GM12891 (cell line): ENCODE measurements at regions not wholly inside any gene's neighbourhood (a gene's known extent, or its start where the extent isn't known, plus 50 kb on each side); places are given as distances from the start of the nearest gene placed in this dataset.

Experiments
- DNase-seq: peaks from one replicate; pipeline ENCODE4 v3.0.0; 2011; ENCODE audit warnings: low spot score; ENCODE audit not compliant: insufficient read length
- FAIRE-seq: peaks from 2 replicates; lab custom pipeline; 2011; peaks lifted over from hg19 to GRCh38; lab: Jason Lieb, UNC
- PAX5 ChIP-seq: IDR thresholded peaks from 2 replicates; pipeline ENCODE4 v1.6.1; 2011; ENCODE audit warnings: low read length, moderate library complexity, mild to moderate bottlenecking; ENCODE audit not compliant: insufficient read depth, severe bottlenecking
- POLR2A ChIP-seq: IDR thresholded peaks from 2 replicates; pipeline ENCODE4 v1.6.1; 2011; ENCODE audit warnings: low read depth, low read length, control low read depth
- POLR2AphosphoS5 ChIP-seq: IDR thresholded peaks from 2 replicates; pipeline ENCODE4 v1.6.1; 2011; ENCODE audit warnings: low read depth, low read length, control low read depth
- POU2F2 ChIP-seq: IDR thresholded peaks from 2 replicates; pipeline ENCODE4 v1.6.1; 2011; ENCODE audit warnings: low read depth, mild to moderate bottlenecking, control low read depth, low read length, moderate library complexity
- SPI1 ChIP-seq: IDR thresholded peaks from 2 replicates; pipeline ENCODE4 v1.6.1; 2011; ENCODE audit warnings: low read depth, low read length, control low read depth
- TAF1 ChIP-seq: IDR thresholded peaks from 2 replicates; pipeline ENCODE4 v1.6.1; 2011; ENCODE audit warnings: low read depth, low read length, control low read depth

DNA sequence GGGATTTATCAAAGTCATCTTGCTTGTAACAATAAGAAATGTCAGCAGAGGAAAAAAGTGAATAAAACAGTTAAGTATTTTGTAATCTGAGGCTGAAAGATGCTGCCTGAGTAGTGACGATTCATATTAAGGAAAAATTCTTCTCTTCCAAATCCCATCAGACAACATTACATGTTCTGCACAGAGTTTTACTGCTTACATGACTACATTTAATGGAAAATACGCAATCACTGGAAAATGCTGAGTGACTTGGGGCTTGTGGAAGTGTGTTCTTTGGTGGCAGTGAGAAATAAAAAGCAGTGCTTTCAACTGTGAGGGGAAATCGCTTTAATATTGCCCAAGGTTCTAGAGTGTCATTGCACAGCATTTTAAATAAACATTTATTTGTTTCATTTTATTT is 1025.2 kb upstream of the GOT2 start:
- DNase-seq (no peak), FAIRE-seq (no peak)
- TF ChIP-seq TAF1: no peak
- no peak for TF ChIP-seq PAX5
- TF ChIP-seq POLR2A: no peak
- TF ChIP-seq POLR2AphosphoS5: no peak
- TF ChIP-seq POU2F2: no peak
- TF ChIP-seq SPI1: no peak

GRCh38 chr16:59758848-59759247 is 1024.7 kb upstream of the GOT2 start:
- FAIRE-seq (no peak), DNase-seq (no peak)
- TF ChIP-seq PAX5 (no peak), TAF1 (no peak), POU2F2 (no peak), POLR2A (no peak), SPI1 (no peak)

GRCh38 chr16:59754854-59755253 is 1020.7 kb upstream of the GOT2 start:
- TF ChIP-seq POLR2AphosphoS5 (no peak), TAF1 (no peak), SPI1 (no peak), POLR2A (no peak), POU2F2 (no peak), PAX5 (no peak)
- DNase-seq (no peak), FAIRE-seq (no peak)

DNA sequence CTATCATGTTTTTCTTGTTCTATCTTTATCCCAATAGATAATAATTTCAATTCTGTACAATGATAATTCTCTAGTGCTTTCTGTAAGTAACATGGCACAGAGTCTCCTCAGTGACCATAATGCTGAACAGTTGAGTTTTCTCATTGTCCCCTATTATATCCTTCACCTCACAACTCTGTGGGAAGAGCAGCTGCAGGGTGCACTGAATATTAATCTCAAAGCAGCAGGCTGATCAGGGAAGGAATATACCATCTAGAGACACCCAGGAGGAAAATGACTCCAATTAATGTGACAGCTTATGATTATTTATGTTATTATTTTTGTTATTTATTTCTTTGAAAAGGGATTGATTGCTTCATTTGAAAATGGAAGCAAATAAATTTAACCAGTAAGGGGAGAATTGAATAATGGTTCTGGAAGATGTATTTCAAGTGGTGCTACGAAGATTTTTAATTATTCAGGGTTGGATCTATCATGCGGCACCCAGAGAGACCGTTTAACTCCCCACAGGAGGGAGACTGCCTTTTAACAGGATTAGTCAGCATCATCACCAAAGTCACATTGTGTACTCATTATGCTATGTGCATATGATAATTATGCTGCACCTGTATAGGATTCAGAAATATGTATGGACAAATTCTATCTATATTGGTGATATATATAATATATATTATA is 1015.7 kb upstream of the GOT2 start:
- FAIRE-seq: no peak
- no peak for DNase-seq
- TF ChIP-seq POLR2A (no peak), TAF1 (no peak), POLR2AphosphoS5 (no peak), PAX5 (no peak), SPI1 (no peak), POU2F2 (no peak)

DNA sequence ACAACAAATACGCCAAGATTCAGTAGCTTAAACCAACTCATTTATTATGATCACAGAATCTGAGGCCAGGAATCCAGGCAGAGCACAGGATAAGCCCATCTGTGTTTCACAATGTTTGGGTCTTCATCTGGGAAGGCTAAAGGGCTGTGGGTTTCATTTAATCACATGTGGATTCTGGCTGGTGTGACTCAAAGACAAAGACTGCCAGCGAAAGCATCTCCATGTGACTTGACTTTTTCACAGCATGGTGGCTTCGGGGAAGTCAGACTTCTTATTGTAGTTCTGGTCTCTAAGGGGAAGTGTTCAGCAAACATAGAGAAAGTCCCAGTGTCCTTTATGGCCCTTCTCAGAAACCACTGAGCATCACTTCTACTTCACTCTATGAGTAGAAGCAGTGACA is 1014.4 kb upstream of the GOT2 start:
- FAIRE-seq: no peak
- DNase-seq: no peak

GRCh38 chr16:59743504-59743903 is 1009.4 kb upstream of the GOT2 start:
- no peak for TF ChIP-seq PAX5
- TF ChIP-seq TAF1: no peak
- no peak for TF ChIP-seq POU2F2
- no peak for TF ChIP-seq POLR2AphosphoS5
- TF ChIP-seq POLR2A: no peak
- DNase-seq: no peak
- FAIRE-seq: no peak

More for the DNA sequence above, 1014.4 kb upstream of the GOT2 start:
- TF ChIP-seq POLR2AphosphoS5 (no peak), SPI1 (no peak), POLR2A (no peak), POU2F2 (no peak), PAX5 (no peak), TAF1 (no peak)

DNA sequence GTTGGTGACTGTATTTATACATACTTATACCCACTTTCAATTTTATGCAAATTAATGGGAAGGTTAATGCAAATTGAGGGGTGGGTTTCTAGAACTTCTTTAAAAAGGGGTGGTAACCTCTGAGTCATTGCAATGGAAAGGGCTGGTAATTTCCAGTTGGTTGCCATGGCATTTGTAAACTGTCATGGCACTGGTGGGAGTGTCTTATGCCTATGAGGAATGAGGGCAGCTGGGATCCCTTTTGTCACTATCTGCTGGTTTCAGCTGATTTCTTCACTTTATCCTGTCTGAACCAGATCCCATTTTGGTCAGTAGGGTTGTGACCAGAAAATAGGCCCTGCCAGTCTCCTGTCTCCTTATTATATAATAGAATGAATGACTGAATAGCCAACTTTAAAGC is 1006.7 kb upstream of the GOT2 start:
- TF ChIP-seq TAF1 (no peak), POLR2AphosphoS5 (no peak), POU2F2 (no peak), POLR2A (no peak), SPI1 (no peak), PAX5 (no peak)

DNA sequence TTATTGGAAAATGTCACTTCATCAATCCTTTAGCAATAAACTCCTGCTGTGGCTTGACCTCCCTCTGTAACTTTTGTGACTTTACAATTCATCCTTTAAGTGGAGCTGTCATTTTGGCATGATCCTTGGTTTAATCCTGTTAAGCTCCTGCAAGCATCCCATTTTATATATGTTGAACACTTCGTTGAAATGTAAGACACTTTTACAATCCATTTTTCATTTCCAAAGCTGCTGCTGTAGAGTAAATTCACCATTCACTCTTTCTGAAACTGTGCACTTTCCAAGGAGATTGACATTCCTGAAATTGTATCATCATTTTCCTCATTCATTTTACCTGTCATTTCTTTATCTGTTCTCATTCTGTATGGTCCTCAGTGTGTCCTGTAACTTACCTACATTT is 1003.2 kb upstream of the GOT2 start:
- FAIRE-seq: no peak
- TF ChIP-seq PAX5 (no peak), POLR2AphosphoS5 (no peak), POU2F2 (no peak), TAF1 (no peak), SPI1 (no peak), POLR2A (no peak)
- no peak for DNase-seq

More for the DNA sequence above, 1006.7 kb upstream of the GOT2 start:
- FAIRE-seq (no peak), DNase-seq (no peak)

- DNase-seq (no peak), FAIRE-seq (no peak)
- TF ChIP-seq POLR2AphosphoS5: no peak
- TF ChIP-seq TAF1: no peak
Measured at GRCh38 chr16:59733321-59733720, 999.2 kb upstream of the GOT2 start.

DNA sequence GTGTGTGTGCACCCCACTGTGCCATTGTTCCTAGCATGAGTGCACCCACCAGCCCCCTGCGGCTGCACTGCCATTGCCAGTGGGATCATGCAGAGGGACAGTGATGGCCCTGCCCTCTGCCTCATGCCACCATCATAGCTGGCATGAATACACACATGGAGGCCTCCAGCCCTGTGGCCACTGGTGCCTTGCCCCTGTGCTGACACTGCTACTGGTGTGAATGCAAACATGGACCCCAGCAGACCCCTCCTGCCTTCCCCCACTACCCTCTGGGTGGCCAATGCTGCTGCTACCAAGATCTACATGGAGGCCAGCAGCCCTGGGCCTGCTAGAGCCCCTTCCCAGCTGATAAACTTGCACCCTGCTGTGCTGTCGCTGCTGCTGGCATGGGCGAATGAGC is 995.5 kb upstream of the GOT2 start:
- FAIRE-seq (no peak), DNase-seq (no peak)
- no peak for TF ChIP-seq SPI1
- no peak for TF ChIP-seq POLR2A
- TF ChIP-seq TAF1: no peak
- TF ChIP-seq PAX5: no peak
- TF ChIP-seq POU2F2: no peak
- TF ChIP-seq POLR2AphosphoS5: no peak

DNA sequence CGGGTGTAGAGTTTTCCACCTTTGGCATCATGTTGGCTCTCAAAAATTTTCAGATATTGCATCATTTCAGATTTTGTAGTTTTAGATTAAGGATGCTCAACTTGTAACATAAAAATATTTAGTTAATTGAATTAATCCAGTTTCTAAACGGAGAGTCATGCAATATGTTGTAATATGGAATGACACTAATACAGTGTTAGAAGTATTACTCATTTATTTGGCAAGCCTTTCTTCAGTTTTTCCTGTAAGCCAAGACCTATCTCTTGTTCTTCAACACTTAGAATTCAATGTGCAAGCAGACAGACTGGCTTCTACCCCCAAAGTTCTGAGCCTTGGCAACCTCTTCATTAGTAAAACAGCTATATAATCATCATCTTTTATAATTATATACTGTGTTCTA is 985.0 kb upstream of the GOT2 start:
- DNase-seq: no peak
- FAIRE-seq: no peak
- TF ChIP-seq PAX5 (no peak), POU2F2 (no peak), POLR2AphosphoS5 (no peak), POLR2A (no peak), TAF1 (no peak), SPI1 (no peak)
